Stimulated activated CD4-positive, alpha-beta T cell treated with anti-CD3 and anti-CD28 coated beads, Interleukin-4, amount 100 ng/mL, for 24 hours (primary cell): ENCODE measurements at regions not wholly inside any gene's neighbourhood (a gene's known extent, or its start where the extent isn't known, plus 50 kb on each side); places are given as distances from the start of the nearest gene placed in this dataset.
"Not testable (repeated sequence)": the region's sequence is repeated elsewhere in the genome, so short reads cannot be mapped to it uniquely, and the experiment has no call there.

Experiments used
- DNase-seq: peaks from one replicate; pipeline ENCODE4 v3.0.0-alpha.2; 2020

DNA sequence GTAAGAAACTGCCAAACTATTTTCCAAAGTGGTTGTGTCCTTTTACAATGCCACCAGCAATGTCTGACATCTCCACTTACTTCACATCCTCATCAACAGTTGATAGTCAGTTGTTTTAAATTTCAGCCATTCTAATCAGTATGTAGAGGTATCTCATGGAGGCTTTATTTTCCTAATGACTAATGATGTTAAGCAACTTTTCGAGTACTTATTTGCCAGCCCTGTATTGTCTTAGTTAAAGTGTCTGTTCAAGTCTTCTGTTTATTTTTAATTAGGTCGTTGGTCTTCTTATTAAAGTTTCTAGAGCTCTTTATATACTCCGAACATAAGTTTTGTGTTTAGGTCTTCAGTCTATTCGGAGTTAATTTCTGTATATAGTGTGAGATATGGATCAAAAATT, 54.9 kb upstream of the NBPF12 start:
- not testable (repeated sequence) for DNase-seq

DNA sequence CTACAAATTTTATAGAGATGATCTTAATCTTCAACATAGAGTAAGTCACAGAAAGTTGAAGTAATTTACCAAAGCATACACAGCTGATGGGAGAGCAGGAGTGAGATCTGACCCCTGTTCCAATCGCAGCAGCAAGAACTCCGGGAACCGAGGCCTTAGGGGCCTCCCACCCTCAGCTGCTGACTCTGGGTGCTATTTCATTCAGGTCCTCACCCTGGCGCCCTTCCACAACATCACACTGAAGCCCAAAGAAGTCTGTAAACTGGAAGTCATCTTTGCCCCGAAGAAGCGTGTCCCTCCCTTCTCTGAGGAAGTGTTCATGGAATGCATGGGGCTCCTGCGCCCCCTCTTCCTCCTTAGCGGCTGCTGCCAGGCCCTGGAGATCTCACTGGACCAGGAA, 57.0 kb upstream of the NBPF12 start:
- DNase-seq = not testable (repeated sequence)

DNA sequence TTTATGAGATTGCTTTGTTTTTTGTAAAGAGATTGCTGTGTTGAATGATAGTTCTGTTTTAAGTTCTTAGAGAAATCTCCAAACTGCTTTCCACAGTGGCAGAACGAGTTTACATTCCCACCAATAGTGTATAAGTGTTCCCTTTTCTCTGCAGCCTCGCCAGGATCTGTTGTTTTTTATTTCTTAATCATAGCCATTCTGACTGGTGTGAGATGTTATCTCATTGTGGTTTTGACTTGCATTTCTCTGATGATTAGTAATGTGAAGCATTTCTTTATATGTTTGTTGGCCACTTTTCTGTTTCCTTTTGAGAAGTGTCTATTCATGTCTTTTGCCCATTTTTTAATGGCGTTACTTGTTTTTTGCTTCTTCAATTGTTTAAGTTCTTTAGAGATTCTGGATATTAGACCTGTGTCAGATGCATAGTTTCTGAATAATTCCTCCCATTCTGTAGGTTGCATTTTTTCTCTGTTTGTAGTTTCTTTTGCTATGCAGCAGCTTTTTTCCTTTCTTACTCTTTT, 74.3 kb upstream of the NBPF12 start:
- not testable (repeated sequence) for DNase-seq

DNA sequence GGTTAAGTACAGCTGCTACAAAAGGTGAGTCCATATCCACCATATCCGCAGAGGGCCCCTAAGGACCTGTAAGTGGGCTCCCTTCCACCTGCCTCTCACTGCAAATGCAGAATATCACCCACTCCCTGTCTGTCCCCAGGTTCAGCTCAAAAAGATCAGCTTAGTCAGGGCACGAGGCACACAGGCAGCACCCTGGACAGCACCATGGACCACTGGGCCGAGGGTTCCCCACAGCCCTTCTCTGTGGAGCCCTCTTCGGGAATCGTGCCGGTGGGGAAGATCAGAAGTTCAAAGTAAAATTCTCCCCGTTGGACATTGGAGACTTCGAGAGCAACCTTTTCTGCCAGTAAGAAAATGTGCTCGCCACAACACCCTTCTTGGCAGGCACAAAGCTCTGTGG, 85.0 kb upstream of the NBPF12 start:
- not testable (repeated sequence) for DNase-seq

DNA sequence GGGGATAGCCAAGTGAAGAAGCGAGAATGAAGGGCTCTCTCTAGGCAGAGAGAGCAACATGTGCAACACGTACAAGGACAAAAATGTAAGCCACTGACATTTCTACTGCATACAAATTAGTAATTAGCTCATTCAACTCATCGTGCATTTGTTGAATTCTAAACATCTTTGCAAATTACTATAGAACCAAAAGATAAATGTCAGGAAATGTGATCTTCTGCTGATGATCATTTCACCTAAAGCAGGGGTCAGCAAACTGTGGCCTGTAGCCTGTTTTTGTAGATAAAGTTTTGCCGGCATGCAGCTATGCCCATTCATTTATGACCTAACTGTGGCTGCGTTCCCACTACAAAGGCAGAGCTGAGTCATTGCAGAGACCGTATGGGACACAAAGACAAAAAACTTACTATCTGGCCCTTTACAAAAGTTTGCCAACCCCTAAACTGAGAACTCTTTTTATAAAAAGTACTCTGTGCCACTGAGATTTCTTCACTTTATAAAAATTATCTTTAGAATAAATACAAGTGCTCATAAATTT, 87.7 kb upstream of the NBPF12 start:
- not testable (repeated sequence) for DNase-seq

DNA sequence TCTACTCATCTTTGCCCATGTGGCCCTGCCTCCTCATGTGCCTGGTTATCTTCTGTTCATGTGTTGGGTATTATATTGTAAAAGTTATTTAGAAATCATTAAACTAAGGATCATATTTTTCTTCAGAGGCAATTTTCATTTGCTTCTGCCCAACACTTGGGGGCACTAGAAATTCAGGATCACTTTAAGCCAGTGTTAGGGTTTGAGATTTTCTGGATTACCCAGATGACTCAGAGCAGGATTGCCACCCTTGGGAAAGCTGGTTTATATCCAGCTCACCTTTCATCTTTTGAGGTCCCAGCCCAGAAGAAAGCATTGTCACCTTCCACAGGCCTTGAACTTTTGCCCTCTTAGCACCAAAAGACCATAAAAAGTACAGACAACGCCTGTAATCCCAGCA, 99.4 kb upstream of the NBPF12 start:
- not testable (repeated sequence) for DNase-seq

DNA sequence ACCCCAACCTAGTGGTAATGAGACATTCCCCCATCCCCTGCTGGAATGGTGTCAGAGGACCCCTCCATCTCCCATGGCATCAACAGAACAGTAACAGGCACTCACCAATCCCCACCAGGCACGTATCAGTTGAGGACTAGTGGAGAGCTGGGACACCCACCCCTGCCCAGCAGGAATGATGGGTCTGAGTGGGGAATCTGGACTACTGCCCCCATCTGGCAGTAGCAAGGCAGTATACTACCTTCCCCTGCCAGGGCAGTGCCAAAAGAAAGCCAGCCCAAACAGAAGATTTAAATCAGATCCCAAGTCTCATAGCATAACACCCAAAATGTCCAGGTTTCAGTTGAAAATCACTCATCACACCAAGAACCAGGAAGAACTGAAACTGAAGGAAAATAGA, 111.2 kb upstream of the NBPF12 start:
- DNase-seq = not testable (repeated sequence)

- not testable (repeated sequence) for DNase-seq
Measured at GRCh38 chr1:146794236-146794635, 143.9 kb upstream of the NBPF12 start.

DNA sequence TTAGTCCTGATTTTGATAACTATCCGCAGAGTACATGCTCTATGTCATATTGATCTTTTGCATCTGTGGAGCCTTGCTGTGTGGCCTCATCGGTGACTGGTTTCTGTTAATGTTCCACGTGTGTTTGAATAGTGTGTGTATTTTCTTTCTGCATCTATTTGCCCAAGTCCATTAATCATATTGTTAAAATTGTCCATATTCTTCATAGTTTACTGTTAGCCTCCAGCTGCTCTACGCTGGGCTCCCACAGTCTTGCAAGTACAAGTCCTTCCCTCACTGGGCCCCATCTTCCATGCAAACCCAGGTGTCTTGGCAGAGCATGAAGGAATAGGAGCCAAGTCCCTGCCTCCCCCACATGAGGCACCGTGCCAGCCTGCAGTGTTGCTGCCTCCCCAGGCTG, 145.4 kb upstream of the NBPF12 start:
- DNase-seq = not testable (repeated sequence)

DNA sequence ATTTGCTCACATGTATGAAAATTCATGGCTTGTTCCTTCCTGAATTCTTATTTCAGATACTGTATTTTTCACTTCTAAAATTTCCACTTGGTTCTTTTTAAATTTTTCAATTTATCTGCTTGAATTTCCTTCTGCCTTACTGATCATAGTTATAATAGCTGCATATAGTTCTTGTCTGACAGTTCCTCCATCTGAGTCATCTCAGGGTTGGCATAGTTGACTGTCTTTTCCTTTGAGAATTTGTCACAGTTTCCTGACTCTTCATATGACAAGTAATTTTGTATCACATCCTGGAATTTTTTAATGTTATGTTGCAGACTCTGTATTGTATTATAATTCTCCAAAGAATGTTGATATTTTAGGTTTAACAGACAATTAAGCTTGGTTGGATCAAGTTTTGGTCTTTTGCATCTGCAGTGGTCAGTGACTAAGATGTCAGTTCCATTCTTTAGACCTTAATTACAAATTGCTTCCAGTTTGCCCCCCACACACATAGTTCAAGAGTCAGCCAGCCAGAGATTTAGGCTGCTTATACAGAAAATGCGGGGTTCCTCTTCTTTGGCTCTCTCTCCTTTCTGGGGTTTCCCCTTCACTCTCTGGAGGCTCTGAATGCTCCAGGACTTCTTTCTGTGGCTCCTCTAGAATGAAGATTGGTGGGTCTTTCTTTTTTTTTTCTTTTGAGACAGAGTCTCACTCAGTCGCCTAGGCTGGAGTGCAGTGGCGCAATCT, 153.7 kb upstream of the NBPF12 start:
- not testable (repeated sequence) for DNase-seq

GRCh38 chr1:146781235-146781634, 156.9 kb upstream of the NBPF12 start:
- not testable (repeated sequence) for DNase-seq

DNA sequence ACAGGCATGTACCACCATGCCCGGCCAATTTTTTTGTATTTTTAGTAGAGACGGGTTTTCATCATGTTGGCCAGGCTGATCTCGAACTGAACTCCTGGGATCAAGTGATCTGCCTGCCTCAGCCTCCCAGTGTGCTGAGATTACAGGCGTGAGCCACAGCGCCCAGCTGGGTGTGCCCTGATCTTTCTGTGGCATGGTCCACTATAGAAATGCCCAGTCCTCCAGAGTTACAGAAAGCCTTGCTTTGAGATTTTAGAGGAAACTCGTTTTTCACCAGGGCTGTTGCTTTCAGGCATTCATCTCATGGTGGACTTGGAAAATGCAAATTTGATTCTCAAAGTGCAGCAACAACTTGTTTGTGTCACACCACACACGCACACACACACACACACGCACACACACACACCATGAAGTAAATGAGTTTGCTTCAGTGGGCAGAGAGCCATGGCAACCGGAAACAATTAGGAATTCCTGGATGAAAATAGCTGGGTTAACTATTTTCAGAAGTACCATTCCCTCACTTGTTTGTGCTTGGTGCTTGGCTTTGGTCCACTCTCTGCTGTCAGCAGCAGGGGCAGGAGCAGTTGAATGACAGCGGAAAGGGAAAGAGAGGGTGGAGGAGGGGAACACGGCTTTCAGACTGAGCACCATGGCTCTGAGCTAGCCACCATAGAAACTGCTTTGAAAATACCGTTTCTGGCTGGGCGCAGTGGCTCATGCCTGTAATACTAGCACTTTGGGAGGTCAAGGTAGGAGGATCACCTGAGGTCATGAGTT, 160.1 kb upstream of the NBPF12 start:
- DNase-seq = not testable (repeated sequence)

- DNase-seq = not testable (repeated sequence)
Measured at GRCh38 chr1:146774988-146775387, 163.1 kb upstream of the NBPF12 start.

- not testable (repeated sequence) for DNase-seq
Measured at GRCh38 chr1:146774271-146774670, 163.9 kb upstream of the NBPF12 start.

- DNase-seq = not testable (repeated sequence)
Measured at GRCh38 chr1:146771409-146771808, 166.7 kb upstream of the NBPF12 start.

GRCh38 chr1:146770998-146771397, 167.1 kb upstream of the NBPF12 start:
- DNase-seq = not testable (repeated sequence)

- DNase-seq = not testable (repeated sequence)
Measured at GRCh38 chr1:146763234-146763633, 174.9 kb upstream of the NBPF12 start.

DNA sequence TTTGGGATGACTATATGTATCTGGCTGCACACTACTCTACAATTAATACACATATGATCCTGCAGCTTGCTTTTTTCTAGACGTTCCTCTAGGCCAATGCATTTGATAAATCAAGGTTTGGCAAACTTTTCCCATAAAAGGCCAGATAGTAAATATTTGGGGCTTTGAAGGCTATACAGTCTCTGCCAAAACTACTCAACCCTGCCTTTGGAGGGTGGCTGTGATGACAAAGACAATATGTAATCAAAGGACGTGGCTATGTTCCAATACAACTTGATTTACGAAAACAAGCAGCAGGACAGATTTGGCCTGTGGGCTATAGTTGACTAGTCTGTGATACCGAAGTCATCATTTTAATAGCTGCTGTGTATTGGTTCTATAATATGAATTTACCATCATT, 181.3 kb upstream of the NBPF12 start:
- not testable (repeated sequence) for DNase-seq

GRCh38 chr1:146748686-146749085, 189.4 kb upstream of the NBPF12 start:
- DNase-seq = not testable (repeated sequence)

- not testable (repeated sequence) for DNase-seq
Measured at GRCh38 chr1:146731981-146732680, 206.0 kb upstream of the NBPF12 start.

GRCh38 chr1:146729642-146730344, 208.3 kb upstream of the NBPF12 start:
- not testable (repeated sequence) for DNase-seq

DNA sequence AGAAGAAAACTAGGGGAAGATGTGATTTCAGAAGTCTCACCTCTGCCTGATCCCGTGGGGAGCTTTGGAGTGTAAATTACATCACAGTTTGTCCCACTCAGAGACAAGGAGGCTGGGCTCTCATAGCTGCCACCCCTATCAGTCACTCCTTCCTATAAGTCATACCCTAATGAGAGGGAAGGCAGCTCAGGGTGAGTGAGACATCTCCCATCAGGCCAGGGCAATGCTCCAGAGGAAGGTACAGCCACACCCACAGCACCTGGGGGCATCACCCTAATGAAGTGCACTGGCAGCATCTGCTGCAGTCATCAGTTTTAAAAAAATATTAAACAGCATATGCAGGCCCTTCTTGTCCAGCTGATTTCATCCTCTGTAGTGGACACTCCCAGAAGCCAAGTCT, 223.1 kb upstream of the NBPF12 start:
- not testable (repeated sequence) for DNase-seq
